Naive B cell (primary cell): ENCODE measurements at regions not wholly inside any gene's neighbourhood (a gene's known extent, or its start where the extent isn't known, plus 50 kb on each side); places are given as distances from the start of the nearest gene placed in this dataset.
"Not testable (repeated sequence)": the region's sequence is repeated elsewhere in the genome, so short reads cannot be mapped to it uniquely, and the experiment has no call there.

Source experiments
- ATAC-seq, 2 donors: fragments of 150-1000 bp; cut with Tn5 transposase; 2 replicates each; pipeline ENCODE4 v1.10.0; 2021; ENCODE audit warnings: low read depth in 2 of 2, mild to moderate bottlenecking in 2 of 2, moderate library complexity in 2 of 2
- DNase-seq: peaks from one replicate; pipeline ENCODE4 v3.0.0; 2022
- H3K27ac Mint-ChIP-seq, 6 donors: one replicate each; pipeline ENCODE4 v1.8.0; 2020 to 2022; ENCODE audit warnings: mild to moderate bottlenecking in 6 of 6, mixed read lengths in 6 of 6, moderate library complexity in 5 of 6, inconsistent platforms in 2 of 6
- H3K27me3 Mint-ChIP-seq, 3 donors: one replicate each; pipeline ENCODE4 v1.8.0; 2021 to 2022; ENCODE audit warnings: mixed read lengths in 3 of 3, mild to moderate bottlenecking in 1 of 3
- H3K36me3 Mint-ChIP-seq, 2 donors: one replicate each; pipeline ENCODE4 v1.8.0; 2020 to 2022; ENCODE audit warnings: mixed read lengths in 2 of 2, inconsistent platforms in 1 of 2, mild to moderate bottlenecking in 1 of 2
- H3K4me1 Mint-ChIP-seq, 3 donors: one replicate each; pipeline ENCODE4 v1.8.0; 2020 to 2022; ENCODE audit warnings: mixed read lengths in 3 of 3, inconsistent platforms in 1 of 3, mild to moderate bottlenecking in 1 of 3, moderate library complexity in 1 of 3
- H3K4me3 Mint-ChIP-seq, 8 donors: one replicate each; pipeline ENCODE4 v1.8.0; 2020 to 2022; ENCODE audit warnings: mild to moderate bottlenecking in 8 of 8, mixed read lengths in 8 of 8, moderate library complexity in 8 of 8, inconsistent platforms in 2 of 8
- H3K9me3 Mint-ChIP-seq, 7 donors: one replicate each; pipeline ENCODE4 v1.8.0; 2020 to 2022; ENCODE audit warnings: mixed read lengths in 7 of 7, mild to moderate bottlenecking in 5 of 7, inconsistent platforms in 2 of 7, moderate library complexity in 1 of 7

- H3K4me3 Mint-ChIP-seq, DNase-seq, H3K27me3 Mint-ChIP-seq, H3K9me3 Mint-ChIP-seq, H3K27ac Mint-ChIP-seq, H3K4me1 Mint-ChIP-seq, ATAC-seq, H3K36me3 Mint-ChIP-seq: not testable (repeated sequence)
These were observed 571.7 kb upstream of the TGIF2LX start for GRCh38 chrX:89350024-89350423.

GRCh38 chrX:89369904-89370303 is 551.8 kb upstream of the TGIF2LX start:
- H3K4me1 Mint-ChIP-seq, H3K27ac Mint-ChIP-seq, DNase-seq, H3K9me3 Mint-ChIP-seq, H3K36me3 Mint-ChIP-seq, H3K27me3 Mint-ChIP-seq, ATAC-seq: not testable (repeated sequence)
- peak overlapping the region in 1 of 8 donors; percentile 24 for H3K4me3 Mint-ChIP-seq

- not testable (repeated sequence) for H3K4me1 Mint-ChIP-seq, H3K27me3 Mint-ChIP-seq, ATAC-seq, H3K27ac Mint-ChIP-seq, H3K4me3 Mint-ChIP-seq, H3K9me3 Mint-ChIP-seq, H3K36me3 Mint-ChIP-seq, DNase-seq
These were observed 528.7 kb upstream of the TGIF2LX start for GRCh38 chrX:89393004-89393403.

GRCh38 chrX:89402818-89403217 is 518.9 kb upstream of the TGIF2LX start:
- not testable (repeated sequence) for ATAC-seq, DNase-seq, H3K9me3 Mint-ChIP-seq, H3K4me3 Mint-ChIP-seq, H3K27ac Mint-ChIP-seq, H3K27me3 Mint-ChIP-seq, H3K4me1 Mint-ChIP-seq, H3K36me3 Mint-ChIP-seq

GRCh38 chrX:89405148-89405547 is 516.6 kb upstream of the TGIF2LX start:
- H3K36me3 Mint-ChIP-seq, H3K4me1 Mint-ChIP-seq, H3K4me3 Mint-ChIP-seq, H3K27me3 Mint-ChIP-seq, ATAC-seq, H3K27ac Mint-ChIP-seq, DNase-seq, H3K9me3 Mint-ChIP-seq: not testable (repeated sequence)

- H3K36me3 Mint-ChIP-seq, H3K9me3 Mint-ChIP-seq, H3K4me1 Mint-ChIP-seq, DNase-seq, ATAC-seq, H3K27ac Mint-ChIP-seq, H3K27me3 Mint-ChIP-seq, H3K4me3 Mint-ChIP-seq: not testable (repeated sequence)
These were observed 504.8 kb upstream of the TGIF2LX start for GRCh38 chrX:89416930-89417329.

GRCh38 chrX:89432652-89433231 is 489.0 kb upstream of the TGIF2LX start:
- not testable (repeated sequence) for H3K4me1 Mint-ChIP-seq, H3K27ac Mint-ChIP-seq, H3K4me3 Mint-ChIP-seq, H3K27me3 Mint-ChIP-seq, ATAC-seq, H3K36me3 Mint-ChIP-seq, DNase-seq, H3K9me3 Mint-ChIP-seq
